DOHH2 (cell line): ENCODE measurements at regions not wholly inside any gene's neighbourhood (a gene's known extent, or its start where the extent isn't known, plus 50 kb on each side); places are given as distances from the start of the nearest gene placed in this dataset.
"Not testable (repeated sequence)": the region's sequence is repeated elsewhere in the genome, so short reads cannot be mapped to it uniquely, and the experiment has no call there.

Experiments used
- H3F3A ChIP-seq: fragments of 200-600 bp; sonication (generic), shearing (Covaris generic); 2 replicates; pipeline ENCODE4 v1.6.0; 2016; ENCODE audit warnings: antibody characterized with exemption, mild to moderate bottlenecking; ENCODE audit not compliant: control insufficient read depth, insufficient read depth
- H3K27ac ChIP-seq: fragments of 200-600 bp; sonication (generic); 2 replicates; pipeline ENCODE4 v1.5.1; 2014; ENCODE audit warnings: low read depth, mild to moderate bottlenecking, low read length, moderate library complexity
- H3K27me3 ChIP-seq: fragments of 200-600 bp; sonication (generic); 2 replicates; pipeline ENCODE4 v1.6.1; 2014; ENCODE audit warnings: mild to moderate bottlenecking, low read length, mixed read lengths; ENCODE audit not compliant: control insufficient read depth
- H3K36me3 ChIP-seq: fragments of 200-600 bp; sonication (generic); 2 replicates; pipeline ENCODE4 v1.6.1; 2014; ENCODE audit warnings: mild to moderate bottlenecking, low read length, moderate library complexity, mixed read lengths; ENCODE audit not compliant: control insufficient read depth
- H3K4me1 ChIP-seq: fragments of 200-600 bp; sonication (generic); 2 replicates; pipeline ENCODE4 v1.6.1; 2014; ENCODE audit warnings: mild to moderate bottlenecking, low read length, mixed read lengths; ENCODE audit not compliant: control insufficient read depth
- H3K4me2 ChIP-seq: fragments of 200-600 bp; sonication (generic); 2 replicates; pipeline ENCODE4 v1.6.0; 2014; ENCODE audit warnings: mild to moderate bottlenecking, low read length, moderate library complexity
- H3K4me3 ChIP-seq: fragments of 200-600 bp; sonication (generic); 2 replicates; pipeline ENCODE4 v1.5.1; 2014; ENCODE audit warnings: mild to moderate bottlenecking, low read length, mixed read lengths
- H3K79me2 ChIP-seq: fragments of 200-600 bp; sonication (generic); 2 replicates; pipeline ENCODE4 v1.6.1; 2014; ENCODE audit warnings: mild to moderate bottlenecking, low read length, mixed read lengths; ENCODE audit not compliant: control insufficient read depth
- H3K9me2 ChIP-seq: fragments of 200-600 bp; sonication (generic); replicated peaks from 2 replicates; pipeline ENCODE4 v1.6.1; 2014; ENCODE audit warnings: mild to moderate bottlenecking, low read length, mixed read lengths; ENCODE audit not compliant: control insufficient read depth
- H3K9me3 ChIP-seq: fragments of 200-600 bp; sonication (generic); 2 replicates; pipeline ENCODE4 v1.6.1; 2014; ENCODE audit warnings: antibody characterized with exemption, low read length, mixed read lengths; ENCODE audit not compliant: control insufficient read depth, insufficient read depth
- H4K20me1 ChIP-seq: fragments of 200-600 bp; sonication (generic); 2 replicates; pipeline ENCODE4 v1.6.0; 2014; ENCODE audit warnings: low read depth, mild to moderate bottlenecking, antibody characterized with exemption, low read length, moderate library complexity; ENCODE audit not compliant: control insufficient read depth, insufficient read depth
- EZH2phosphoT487 ChIP-seq: fragments of 200-600 bp; sonication (generic); IDR thresholded peaks from 2 replicates; pipeline ENCODE4 v1.6.1; 2017; ENCODE audit warnings: borderline replicate concordance, mild to moderate bottlenecking, antibody characterized with exemption, low read length, moderate library complexity, mixed read lengths
- TF ChIP-seq, protein P1 (sequence below): fragments of 200-600 bp; sonication (generic); IDR thresholded peaks from one replicate; pipeline ENCODE4 v1.5.1; 2014; ENCODE audit warnings: antibody characterized with exemption, mild to moderate bottlenecking, low read depth, low read length; ENCODE audit not compliant: poor library complexity, severe bottlenecking

DNA sequence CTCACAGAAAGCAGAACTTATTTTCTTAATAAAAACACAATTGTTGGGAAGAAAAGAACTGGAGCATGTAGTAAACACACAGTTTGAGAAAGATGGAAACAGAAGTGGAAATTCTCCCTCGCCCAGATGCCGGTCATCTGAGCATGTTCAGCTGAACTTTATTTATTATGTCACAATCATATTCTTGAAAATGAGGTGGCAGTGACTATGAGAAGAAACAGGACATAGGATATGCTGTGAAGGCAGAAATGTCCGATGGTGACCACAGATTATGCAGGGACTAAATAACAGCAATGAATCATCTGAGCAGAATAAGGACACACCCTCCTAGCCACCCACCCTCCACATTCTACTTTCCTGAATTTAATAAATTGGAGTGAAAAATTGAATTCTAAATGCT lies 425.3 kb upstream of the NOX3 start:
- H3K27ac ChIP-seq, result no peak overlapping the region
- H3F3A ChIP-seq, result no peaks in the 10 kb centered on the region
- H3K4me3 ChIP-seq, result no peak overlapping the region
- no peaks in the 10 kb centered on the region for H3K9me2 ChIP-seq
- H3K27me3 ChIP-seq, result no peaks in the 10 kb centered on the region
- H3K4me1 ChIP-seq, result peaks cover 7% of the 10 kb centered on the region; the same call in 1 of the 2 replicates
- no peak for TF ChIP-seq EZH2phosphoT487
- TF ChIP-seq, protein P1, sequence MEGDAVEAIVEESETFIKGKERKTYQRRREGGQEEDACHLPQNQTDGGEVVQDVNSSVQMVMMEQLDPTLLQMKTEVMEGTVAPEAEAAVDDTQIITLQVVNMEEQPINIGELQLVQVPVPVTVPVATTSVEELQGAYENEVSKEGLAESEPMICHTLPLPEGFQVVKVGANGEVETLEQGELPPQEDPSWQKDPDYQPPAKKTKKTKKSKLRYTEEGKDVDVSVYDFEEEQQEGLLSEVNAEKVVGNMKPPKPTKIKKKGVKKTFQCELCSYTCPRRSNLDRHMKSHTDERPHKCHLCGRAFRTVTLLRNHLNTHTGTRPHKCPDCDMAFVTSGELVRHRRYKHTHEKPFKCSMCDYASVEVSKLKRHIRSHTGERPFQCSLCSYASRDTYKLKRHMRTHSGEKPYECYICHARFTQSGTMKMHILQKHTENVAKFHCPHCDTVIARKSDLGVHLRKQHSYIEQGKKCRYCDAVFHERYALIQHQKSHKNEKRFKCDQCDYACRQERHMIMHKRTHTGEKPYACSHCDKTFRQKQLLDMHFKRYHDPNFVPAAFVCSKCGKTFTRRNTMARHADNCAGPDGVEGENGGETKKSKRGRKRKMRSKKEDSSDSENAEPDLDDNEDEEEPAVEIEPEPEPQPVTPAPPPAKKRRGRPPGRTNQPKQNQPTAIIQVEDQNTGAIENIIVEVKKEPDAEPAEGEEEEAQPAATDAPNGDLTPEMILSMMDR, result no peak
- H3K4me2 ChIP-seq, result no peak overlapping the region
- H4K20me1 ChIP-seq, result no peaks in the 10 kb centered on the region
- no peaks in the 10 kb centered on the region for H3K79me2 ChIP-seq
- no peaks in the 10 kb centered on the region for H3K36me3 ChIP-seq
- no peaks in the 10 kb centered on the region for H3K9me3 ChIP-seq

DNA sequence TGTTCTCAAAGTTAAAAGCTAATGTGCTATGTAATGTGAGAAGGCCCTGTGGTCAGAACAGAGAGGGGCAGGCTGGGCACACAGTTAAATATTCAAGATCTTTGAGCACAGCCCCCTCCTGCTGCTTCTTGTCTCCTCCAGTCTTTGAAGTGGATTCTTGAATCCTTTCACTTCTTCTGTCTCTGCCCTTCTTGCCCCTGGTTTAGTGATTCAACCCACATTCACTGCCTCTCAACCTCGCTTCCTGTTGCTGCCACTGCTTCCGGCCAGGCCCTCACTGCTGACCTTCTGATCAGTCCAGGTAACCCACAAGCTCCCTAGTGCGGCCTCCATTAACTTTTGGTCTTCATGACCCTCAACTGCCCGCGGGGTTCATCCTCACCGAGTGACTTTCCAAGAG lies 417.3 kb upstream of the NOX3 start:
- Histone ChIP-seq H3F3A (no peaks in the 10 kb centered on the region), H3K27me3 (no peaks in the 10 kb centered on the region), H3K36me3 (no peaks in the 10 kb centered on the region), H4K20me1 (no peaks in the 10 kb centered on the region), H3K4me3 (no peak overlapping the region), H3K9me3 (no peaks in the 10 kb centered on the region), H3K79me2 (no peaks in the 10 kb centered on the region), H3K27ac (no peak overlapping the region), H3K4me1 (no peaks in the 10 kb centered on the region), H3K4me2 (no peak overlapping the region), H3K9me2 (no peaks in the 10 kb centered on the region)
- TF ChIP-seq, protein P1, result no peak
- TF ChIP-seq EZH2phosphoT487, result no peak

DNA sequence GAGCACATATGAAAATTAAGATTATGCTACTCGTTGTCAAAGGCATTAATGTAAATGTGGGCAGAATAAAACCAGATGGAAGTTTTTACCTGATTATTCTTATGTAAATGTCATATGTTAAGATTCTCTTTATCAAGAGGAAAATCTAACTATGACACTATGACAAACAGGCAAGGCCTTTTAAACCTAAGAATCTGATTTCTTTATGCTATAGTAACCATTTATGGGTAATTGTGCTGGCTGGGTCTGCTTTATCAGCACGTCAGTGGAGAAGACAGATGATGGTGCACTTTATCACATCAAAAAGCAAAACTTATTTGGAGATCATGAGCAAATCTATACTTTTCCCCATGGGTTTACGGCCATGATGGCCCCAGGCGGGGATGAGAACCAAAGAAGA lies 412.0 kb upstream of the NOX3 start:
- Histone ChIP-seq H3K27ac (no peak overlapping the region), H3K9me3 (no peaks in the 10 kb centered on the region), H3F3A (no peaks in the 10 kb centered on the region), H4K20me1 (no peaks in the 10 kb centered on the region), H3K36me3 (no peaks in the 10 kb centered on the region), H3K9me2 (no peaks in the 10 kb centered on the region), H3K79me2 (no peaks in the 10 kb centered on the region), H3K4me1 (no peaks in the 10 kb centered on the region), H3K27me3 (no peaks in the 10 kb centered on the region), H3K4me3 (no peak overlapping the region), H3K4me2 (no peak overlapping the region)
- no peak for TF ChIP-seq EZH2phosphoT487
- TF ChIP-seq, protein P1, result no peak

DNA sequence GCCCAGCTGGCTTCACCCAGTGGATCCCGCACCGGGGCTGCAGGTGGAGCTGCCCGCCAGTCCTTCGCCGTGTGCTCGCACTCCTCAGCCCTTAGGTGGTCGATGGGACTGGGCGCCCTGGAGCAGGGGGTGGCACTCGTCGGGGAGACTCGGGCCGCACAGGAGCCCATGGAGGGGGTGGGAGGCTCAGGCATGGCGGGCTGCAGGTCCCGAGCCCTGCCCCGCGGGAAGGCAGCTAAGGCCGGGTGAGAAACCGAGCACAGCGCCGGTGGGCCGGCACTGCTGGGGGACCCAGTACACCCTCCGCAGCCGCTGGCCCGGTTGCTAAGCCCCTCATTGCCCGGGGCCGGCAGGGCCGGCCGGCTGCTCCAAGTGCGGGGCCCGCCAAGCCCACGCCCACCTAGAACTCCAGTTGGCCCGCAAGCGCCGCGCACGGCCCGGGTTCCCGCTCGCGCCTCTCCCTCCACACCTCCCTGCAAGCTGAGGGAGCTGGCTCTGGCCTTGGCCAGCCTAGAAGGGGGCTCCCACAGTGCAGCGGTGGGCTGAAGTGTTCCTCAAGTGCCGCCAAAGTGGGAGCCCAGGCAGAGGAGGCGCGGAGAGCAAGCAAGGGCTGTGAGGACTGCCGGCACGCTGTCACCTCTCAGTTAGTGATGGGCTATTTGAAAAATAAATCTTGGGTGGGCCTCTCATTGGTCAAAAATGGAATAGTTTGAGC lies 411.2 kb upstream of the NOX3 start:
- H3K4me3 ChIP-seq, H3K9me3 ChIP-seq, H3K4me1 ChIP-seq, H3K27me3 ChIP-seq, H3F3A ChIP-seq, H4K20me1 ChIP-seq, H3K4me2 ChIP-seq, H3K36me3 ChIP-seq, H3K27ac ChIP-seq, H3K79me2 ChIP-seq, H3K9me2 ChIP-seq: not testable (repeated sequence)
